GM23338 (cell line): ENCODE measurements at regions not wholly inside any gene's neighbourhood (a gene's known extent, or its start where the extent isn't known, plus 50 kb on each side); places are given as distances from the start of the nearest gene placed in this dataset.

ENCODE experiments used
- ATAC-seq: fragments of 200-7000 bp; cut with Tn5 transposase; 3 replicates; pipeline ENCODE4 v1.9.1; 2020
- DNase-seq: peaks from one replicate; pipeline ENCODE4 v3.0.0-alpha.2; 2015; ENCODE audit warnings: low spot score
- H2AFZ ChIP-seq: fragments of 200-600 bp; sonication (generic); 2 replicates; pipeline ENCODE4 v1.8.0; 2016; ENCODE audit warnings: antibody characterized with exemption, mild to moderate bottlenecking, moderate library complexity
- H3F3A ChIP-seq: fragments of 200-600 bp; sonication (generic); replicated peaks from 2 replicates; pipeline ENCODE4 v1.8.0; 2017; ENCODE audit warnings: antibody characterized with exemption, mixed run types, low read depth
- H3K27ac ChIP-seq: fragments of 200-600 bp; sonication (generic); 2 replicates; pipeline ENCODE4 v1.6.1; 2016; ENCODE audit warnings: low read depth
- H3K27me3 ChIP-seq: fragments of 200-600 bp; sonication (generic); 2 replicates; pipeline ENCODE4 v1.8.0; 2016; ENCODE audit warnings: mild to moderate bottlenecking, mixed run types, moderate library complexity; ENCODE audit not compliant: insufficient read depth
- H3K36me3 ChIP-seq: fragments of 200-600 bp; sonication (generic); 2 replicates; pipeline ENCODE4 v1.8.0; 2016; ENCODE audit warnings: mild to moderate bottlenecking; ENCODE audit not compliant: insufficient read depth
- H3K4me1 ChIP-seq: fragments of 200-600 bp; sonication (generic); 2 replicates; pipeline ENCODE4 v1.8.0; 2016; ENCODE audit warnings: mild to moderate bottlenecking, moderate library complexity; ENCODE audit not compliant: insufficient read depth
- H3K4me2 ChIP-seq: fragments of 200-600 bp; sonication (generic); 2 replicates; pipeline ENCODE4 v1.7.1; 2017; ENCODE audit warnings: mixed run types
- H3K4me3 ChIP-seq: fragments of 200-600 bp; sonication (generic); 2 replicates; pipeline ENCODE4 v1.6.1; 2016; ENCODE audit warnings: mixed run types
- H3K79me2 ChIP-seq: fragments of 200-600 bp; sonication (generic); replicated peaks from 2 replicates; pipeline ENCODE4 v1.8.0; 2017; ENCODE audit warnings: mild to moderate bottlenecking; ENCODE audit not compliant: insufficient read depth
- H3K9me2 ChIP-seq: fragments of 200-600 bp; sonication (generic); 2 replicates; pipeline ENCODE4 v1.8.0; 2017; ENCODE audit not compliant: insufficient read depth
- H4K20me1 ChIP-seq: fragments of 200-600 bp; sonication (generic); replicated peaks from 2 replicates; pipeline ENCODE4 v1.8.0; 2017; ENCODE audit warnings: mild to moderate bottlenecking; ENCODE audit not compliant: insufficient read depth
- H3K27ac Mint-ChIP-seq: 2 replicates; pipeline ENCODE4 v1.8.0; 2020; ENCODE audit warnings: inconsistent platforms, mild to moderate bottlenecking, moderate library complexity, mixed read lengths
- H3K27me3 Mint-ChIP-seq: 3 replicates; pipeline ENCODE4 v1.8.0; 2022; ENCODE audit warnings: low read depth, mild to moderate bottlenecking, moderate library complexity, mixed read lengths, inconsistent platforms; ENCODE audit not compliant: insufficient read depth, poor library complexity
- H3K36me3 Mint-ChIP-seq: 3 replicates; pipeline ENCODE4 v1.8.0; 2021; ENCODE audit warnings: low read depth, mild to moderate bottlenecking, inconsistent platforms, moderate library complexity, mixed read lengths
- H3K4me1 Mint-ChIP-seq: 3 replicates; pipeline ENCODE4 v1.8.0; 2020; ENCODE audit warnings: mild to moderate bottlenecking, inconsistent platforms, mixed read lengths
- H3K4me3 Mint-ChIP-seq: 3 replicates; pipeline ENCODE4 v1.8.0; 2021; ENCODE audit warnings: moderate library complexity, mild to moderate bottlenecking, inconsistent platforms, mixed read lengths
- H3K9me3 Mint-ChIP-seq: 3 replicates; pipeline ENCODE4 v1.8.0; 2020; ENCODE audit warnings: moderate library complexity, mild to moderate bottlenecking, inconsistent platforms, mixed read lengths
- CREB1 ChIP-seq: fragments of 250-450 bp; sonication (Bioruptor Pico); IDR thresholded peaks from 2 replicates; pipeline ENCODE4 v1.5.0; 2020; ENCODE audit warnings: low read depth, mild to moderate bottlenecking, moderate library complexity
- EZH2 ChIP-seq: fragments of 200-600 bp; sonication (generic); IDR thresholded peaks from one replicate; pipeline ENCODE4 v1.8.0; 2017; ENCODE audit warnings: antibody characterized with exemption, mild to moderate bottlenecking, low read depth; ENCODE audit not compliant: unreplicated experiment
- EZH2phosphoT487 ChIP-seq: fragments of 200-600 bp; sonication (generic); IDR thresholded peaks from one replicate; pipeline ENCODE4 v1.8.1; 2018; ENCODE audit warnings: antibody characterized with exemption; ENCODE audit not compliant: unreplicated experiment
- JUNB ChIP-seq: IDR thresholded peaks from one replicate; pipeline ENCODE4 v1.6.1; 2016; ENCODE audit warnings: antibody characterized with exemption; ENCODE audit not compliant: unreplicated experiment
- NANOG ChIP-seq: IDR thresholded peaks from 2 replicates; pipeline ENCODE4 v1.6.1; 2016; ENCODE audit warnings: antibody characterized with exemption, borderline replicate concordance
- POLR2AphosphoS5 ChIP-seq: IDR thresholded peaks from 2 replicates; pipeline ENCODE4 v1.6.1; 2016; ENCODE audit warnings: antibody characterized with exemption, low read depth
- REST ChIP-seq: IDR thresholded peaks from one replicate; pipeline ENCODE4 v1.6.1; 2018; ENCODE audit warnings: antibody characterized with exemption; ENCODE audit not compliant: unreplicated experiment
- STAT1 ChIP-seq: IDR thresholded peaks from one replicate; pipeline ENCODE4 v1.6.1; 2016; ENCODE audit warnings: antibody characterized with exemption; ENCODE audit not compliant: unreplicated experiment
- ZNF114 ChIP-seq: fragments of 250-450 bp; sonication (Bioruptor Pico); IDR thresholded peaks from 2 replicates; pipeline ENCODE4 v1.5.0; 2020; ENCODE audit warnings: mild to moderate bottlenecking, moderate library complexity
- ZNF331 ChIP-seq: fragments of 250-450 bp; sonication (Bioruptor Pico); IDR thresholded peaks from 2 replicates; pipeline ENCODE4 v1.5.0; 2020; ENCODE audit warnings: low read depth, mild to moderate bottlenecking, moderate library complexity
- TF ChIP-seq, protein P1 (sequence below): fragments of 250-450 bp; sonication (Bioruptor Pico); IDR thresholded peaks from 2 replicates; pipeline ENCODE4 v1.5.0; 2020; ENCODE audit warnings: mild to moderate bottlenecking, moderate library complexity
- TF ChIP-seq, protein P2 (sequence below), 2 experiments: fragments of 200-600 bp in 1 of 2; sonication (generic) in 1 of 2; conservative IDR thresholded peaks; 2 replicates each; pipeline versions ENCODE4 v1.5.1 to v1.6.1; 2016 to 2017; ENCODE audit warnings: antibody characterized with exemption in 2 of 2, low read depth in 2 of 2, mild to moderate bottlenecking in 2 of 2, moderate library complexity in 1 of 2
- TF ChIP-seq, protein P3 (sequence below): IDR thresholded peaks from 2 replicates; pipeline ENCODE4 v1.6.1; 2016; ENCODE audit warnings: antibody characterized with exemption

GRCh38 chr2:128752691-128753263, 434.1 kb upstream of the HS6ST1 start:
- H4K20me1 ChIP-seq = no peaks in the 10 kb centered on the region
- Mint-ChIP-seq H3K36me3 (no peaks in the 10 kb centered on the region), H3K27me3 (peaks cover 12% of the 10 kb centered on the region), H3K9me3 (no peaks in the 10 kb centered on the region; the same call in 2 of the 3 replicates), H3K27ac (no peak overlapping the region), H3K4me3 (no peak overlapping the region), H3K4me1 (peaks cover 20% of the 10 kb centered on the region)
- H2AFZ ChIP-seq = no peak overlapping the region
- no peak overlapping the region for H3K27ac ChIP-seq
- no peak overlapping the region for H3K4me2 ChIP-seq
- ATAC-seq (no peak), DNase-seq (no peak)
- H3K79me2 ChIP-seq = no peaks in the 10 kb centered on the region
- H3F3A ChIP-seq = no peaks in the 10 kb centered on the region
- H3K4me3 ChIP-seq = no peak overlapping the region
- peaks cover 15% of the 10 kb centered on the region for H3K4me1 ChIP-seq
- no peaks in the 10 kb centered on the region for H3K36me3 ChIP-seq
- H3K27me3 ChIP-seq = no peaks in the 10 kb centered on the region
- H3K9me2 ChIP-seq = peaks cover 2% of the 10 kb centered on the region; the same call in 1 of the 2 replicates
- TF ChIP-seq EZH2phosphoT487 = no peak
- no peak for TF ChIP-seq STAT1
- no peak for TF ChIP-seq NANOG
- TF ChIP-seq, protein P1, sequence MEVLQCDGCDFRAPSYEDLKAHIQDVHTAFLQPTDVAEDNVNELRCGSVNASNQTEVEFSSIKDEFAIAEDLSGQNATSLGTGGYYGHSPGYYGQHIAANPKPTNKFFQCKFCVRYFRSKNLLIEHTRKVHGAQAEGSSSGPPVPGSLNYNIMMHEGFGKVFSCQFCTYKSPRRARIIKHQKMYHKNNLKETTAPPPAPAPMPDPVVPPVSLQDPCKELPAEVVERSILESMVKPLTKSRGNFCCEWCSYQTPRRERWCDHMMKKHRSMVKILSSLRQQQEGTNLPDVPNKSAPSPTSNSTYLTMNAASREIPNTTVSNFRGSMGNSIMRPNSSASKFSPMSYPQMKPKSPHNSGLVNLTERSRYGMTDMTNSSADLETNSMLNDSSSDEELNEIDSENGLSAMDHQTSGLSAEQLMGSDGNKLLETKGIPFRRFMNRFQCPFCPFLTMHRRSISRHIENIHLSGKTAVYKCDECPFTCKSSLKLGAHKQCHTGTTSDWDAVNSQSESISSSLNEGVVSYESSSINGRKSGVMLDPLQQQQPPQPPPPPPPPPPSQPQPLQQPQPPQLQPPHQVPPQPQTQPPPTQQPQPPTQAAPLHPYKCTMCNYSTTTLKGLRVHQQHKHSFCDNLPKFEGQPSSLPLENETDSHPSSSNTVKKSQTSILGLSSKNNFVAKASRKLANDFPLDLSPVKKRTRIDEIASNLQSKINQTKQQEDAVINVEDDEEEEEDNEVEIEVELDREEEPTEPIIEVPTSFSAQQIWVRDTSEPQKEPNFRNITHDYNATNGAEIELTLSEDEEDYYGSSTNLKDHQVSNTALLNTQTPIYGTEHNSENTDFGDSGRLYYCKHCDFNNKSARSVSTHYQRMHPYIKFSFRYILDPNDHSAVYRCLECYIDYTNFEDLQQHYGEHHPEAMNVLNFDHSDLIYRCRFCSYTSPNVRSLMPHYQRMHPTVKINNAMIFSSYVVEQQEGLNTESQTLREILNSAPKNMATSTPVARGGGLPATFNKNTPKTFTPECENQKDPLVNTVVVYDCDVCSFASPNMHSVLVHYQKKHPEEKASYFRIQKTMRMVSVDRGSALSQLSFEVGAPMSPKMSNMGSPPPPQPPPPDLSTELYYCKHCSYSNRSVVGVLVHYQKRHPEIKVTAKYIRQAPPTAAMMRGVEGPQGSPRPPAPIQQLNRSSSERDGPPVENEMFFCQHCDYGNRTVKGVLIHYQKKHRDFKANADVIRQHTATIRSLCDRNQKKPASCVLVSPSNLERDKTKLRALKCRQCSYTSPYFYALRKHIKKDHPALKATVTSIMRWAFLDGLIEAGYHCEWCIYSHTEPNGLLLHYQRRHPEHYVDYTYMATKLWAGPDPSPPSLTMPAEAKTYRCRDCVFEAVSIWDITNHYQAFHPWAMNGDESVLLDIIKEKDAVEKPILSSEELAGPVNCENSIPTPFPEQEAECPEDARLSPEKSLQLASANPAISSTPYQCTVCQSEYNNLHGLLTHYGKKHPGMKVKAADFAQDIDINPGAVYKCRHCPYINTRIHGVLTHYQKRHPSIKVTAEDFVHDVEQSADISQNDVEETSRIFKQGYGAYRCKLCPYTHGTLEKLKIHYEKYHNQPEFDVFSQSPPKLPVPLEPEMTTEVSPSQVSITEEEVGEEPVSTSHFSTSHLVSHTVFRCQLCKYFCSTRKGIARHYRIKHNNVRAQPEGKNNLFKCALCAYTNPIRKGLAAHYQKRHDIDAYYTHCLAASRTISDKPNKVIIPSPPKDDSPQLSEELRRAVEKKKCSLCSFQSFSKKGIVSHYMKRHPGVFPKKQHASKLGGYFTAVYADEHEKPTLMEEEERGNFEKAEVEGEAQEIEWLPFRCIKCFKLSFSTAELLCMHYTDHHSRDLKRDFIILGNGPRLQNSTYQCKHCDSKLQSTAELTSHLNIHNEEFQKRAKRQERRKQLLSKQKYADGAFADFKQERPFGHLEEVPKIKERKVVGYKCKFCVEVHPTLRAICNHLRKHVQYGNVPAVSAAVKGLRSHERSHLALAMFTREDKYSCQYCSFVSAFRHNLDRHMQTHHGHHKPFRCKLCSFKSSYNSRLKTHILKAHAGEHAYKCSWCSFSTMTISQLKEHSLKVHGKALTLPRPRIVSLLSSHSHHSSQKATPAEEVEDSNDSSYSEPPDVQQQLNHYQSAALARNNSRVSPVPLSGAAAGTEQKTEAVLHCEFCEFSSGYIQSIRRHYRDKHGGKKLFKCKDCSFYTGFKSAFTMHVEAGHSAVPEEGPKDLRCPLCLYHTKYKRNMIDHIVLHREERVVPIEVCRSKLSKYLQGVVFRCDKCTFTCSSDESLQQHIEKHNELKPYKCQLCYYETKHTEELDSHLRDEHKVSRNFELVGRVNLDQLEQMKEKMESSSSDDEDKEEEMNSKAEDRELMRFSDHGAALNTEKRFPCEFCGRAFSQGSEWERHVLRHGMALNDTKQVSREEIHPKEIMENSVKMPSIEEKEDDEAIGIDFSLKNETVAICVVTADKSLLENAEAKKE (CRISPR knock-in tag) = no peak
- no peak for TF ChIP-seq EZH2
- TF ChIP-seq ZNF114 (CRISPR knock-in tag) = no peak
- TF ChIP-seq, protein P2, sequence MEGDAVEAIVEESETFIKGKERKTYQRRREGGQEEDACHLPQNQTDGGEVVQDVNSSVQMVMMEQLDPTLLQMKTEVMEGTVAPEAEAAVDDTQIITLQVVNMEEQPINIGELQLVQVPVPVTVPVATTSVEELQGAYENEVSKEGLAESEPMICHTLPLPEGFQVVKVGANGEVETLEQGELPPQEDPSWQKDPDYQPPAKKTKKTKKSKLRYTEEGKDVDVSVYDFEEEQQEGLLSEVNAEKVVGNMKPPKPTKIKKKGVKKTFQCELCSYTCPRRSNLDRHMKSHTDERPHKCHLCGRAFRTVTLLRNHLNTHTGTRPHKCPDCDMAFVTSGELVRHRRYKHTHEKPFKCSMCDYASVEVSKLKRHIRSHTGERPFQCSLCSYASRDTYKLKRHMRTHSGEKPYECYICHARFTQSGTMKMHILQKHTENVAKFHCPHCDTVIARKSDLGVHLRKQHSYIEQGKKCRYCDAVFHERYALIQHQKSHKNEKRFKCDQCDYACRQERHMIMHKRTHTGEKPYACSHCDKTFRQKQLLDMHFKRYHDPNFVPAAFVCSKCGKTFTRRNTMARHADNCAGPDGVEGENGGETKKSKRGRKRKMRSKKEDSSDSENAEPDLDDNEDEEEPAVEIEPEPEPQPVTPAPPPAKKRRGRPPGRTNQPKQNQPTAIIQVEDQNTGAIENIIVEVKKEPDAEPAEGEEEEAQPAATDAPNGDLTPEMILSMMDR (conservative IDR thresholded peaks at IDR 0.05; ENCODE audit: low read depth in 2 of 2) = no peak
- TF ChIP-seq, protein P3, sequence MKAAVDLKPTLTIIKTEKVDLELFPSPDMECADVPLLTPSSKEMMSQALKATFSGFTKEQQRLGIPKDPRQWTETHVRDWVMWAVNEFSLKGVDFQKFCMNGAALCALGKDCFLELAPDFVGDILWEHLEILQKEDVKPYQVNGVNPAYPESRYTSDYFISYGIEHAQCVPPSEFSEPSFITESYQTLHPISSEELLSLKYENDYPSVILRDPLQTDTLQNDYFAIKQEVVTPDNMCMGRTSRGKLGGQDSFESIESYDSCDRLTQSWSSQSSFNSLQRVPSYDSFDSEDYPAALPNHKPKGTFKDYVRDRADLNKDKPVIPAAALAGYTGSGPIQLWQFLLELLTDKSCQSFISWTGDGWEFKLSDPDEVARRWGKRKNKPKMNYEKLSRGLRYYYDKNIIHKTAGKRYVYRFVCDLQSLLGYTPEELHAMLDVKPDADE = no peak
- no peak for TF ChIP-seq REST
- no peak for TF ChIP-seq CREB1
- TF ChIP-seq JUNB = no peak
- TF ChIP-seq ZNF331 = no peak
- TF ChIP-seq POLR2AphosphoS5 = no peak
